Gastrocnemius medialis (tissue), 4 donors: ENCODE measurements at regions not wholly inside any gene's neighbourhood (a gene's known extent, or its start where the extent isn't known, plus 50 kb on each side); places are given as distances from the start of the nearest gene placed in this dataset.

Experiments used
- POLR2A ChIP-seq, 2 donors: fragments of 450-650 bp; IDR thresholded peaks; one replicate each; pipeline ENCODE4 v1.6.1; 2017; ENCODE audit warnings: antibody characterized with exemption in 2 of 2, mild to moderate bottlenecking in 2 of 2, moderate library complexity in 2 of 2
- TF ChIP-seq, protein P1 (sequence below), 5 experiments: fragments of 450-650 bp in 3 of 5; fragments of 200-600 bp in 2 of 5; sonication (generic) in 2 of 5; IDR thresholded peaks in 4 of 5; conservative IDR thresholded peaks in 1 of 5; 1 replicate in 4 of 5; 2 replicates in 1 of 5; pipeline ENCODE4 v1.5.1; 2016 to 2019; ENCODE audit warnings: antibody characterized with exemption in 5 of 5, mild to moderate bottlenecking in 3 of 5, moderate library complexity in 3 of 5

DNA sequence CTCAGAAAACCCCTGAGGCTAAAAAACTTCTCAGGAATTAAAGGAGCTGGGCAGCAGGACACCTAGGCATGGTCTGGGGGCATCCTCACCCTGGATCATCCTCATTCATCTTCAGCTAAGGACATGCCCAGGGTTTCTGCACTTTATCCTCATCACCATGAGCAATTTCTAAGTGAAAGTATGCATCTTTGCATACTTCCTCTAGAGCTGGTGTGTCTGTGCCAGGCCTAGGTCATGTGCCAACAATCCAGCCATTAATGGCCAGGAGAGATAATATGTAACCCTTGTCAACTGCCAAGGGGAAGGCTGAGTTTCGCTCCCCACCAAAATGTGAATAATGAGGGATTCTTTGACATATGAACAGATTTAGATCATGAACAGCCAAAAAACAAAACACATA lies 160.5 kb downstream of the KITLG start:
- TF ChIP-seq POLR2A (IDR thresholded peaks at IDR 0.05): no peak
- TF ChIP-seq, protein P1, sequence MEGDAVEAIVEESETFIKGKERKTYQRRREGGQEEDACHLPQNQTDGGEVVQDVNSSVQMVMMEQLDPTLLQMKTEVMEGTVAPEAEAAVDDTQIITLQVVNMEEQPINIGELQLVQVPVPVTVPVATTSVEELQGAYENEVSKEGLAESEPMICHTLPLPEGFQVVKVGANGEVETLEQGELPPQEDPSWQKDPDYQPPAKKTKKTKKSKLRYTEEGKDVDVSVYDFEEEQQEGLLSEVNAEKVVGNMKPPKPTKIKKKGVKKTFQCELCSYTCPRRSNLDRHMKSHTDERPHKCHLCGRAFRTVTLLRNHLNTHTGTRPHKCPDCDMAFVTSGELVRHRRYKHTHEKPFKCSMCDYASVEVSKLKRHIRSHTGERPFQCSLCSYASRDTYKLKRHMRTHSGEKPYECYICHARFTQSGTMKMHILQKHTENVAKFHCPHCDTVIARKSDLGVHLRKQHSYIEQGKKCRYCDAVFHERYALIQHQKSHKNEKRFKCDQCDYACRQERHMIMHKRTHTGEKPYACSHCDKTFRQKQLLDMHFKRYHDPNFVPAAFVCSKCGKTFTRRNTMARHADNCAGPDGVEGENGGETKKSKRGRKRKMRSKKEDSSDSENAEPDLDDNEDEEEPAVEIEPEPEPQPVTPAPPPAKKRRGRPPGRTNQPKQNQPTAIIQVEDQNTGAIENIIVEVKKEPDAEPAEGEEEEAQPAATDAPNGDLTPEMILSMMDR (IDR thresholded peaks at IDR 0.05 in 4 of 5, conservative IDR thresholded peaks at IDR 0.05 in 1 of 5): no peak
